ENCODE measurements at regions not wholly inside any gene's neighbourhood (a gene's known extent, or its start where the extent isn't known, plus 50 kb on each side); places are given as distances from the start of the nearest gene placed in this dataset.

DNA sequence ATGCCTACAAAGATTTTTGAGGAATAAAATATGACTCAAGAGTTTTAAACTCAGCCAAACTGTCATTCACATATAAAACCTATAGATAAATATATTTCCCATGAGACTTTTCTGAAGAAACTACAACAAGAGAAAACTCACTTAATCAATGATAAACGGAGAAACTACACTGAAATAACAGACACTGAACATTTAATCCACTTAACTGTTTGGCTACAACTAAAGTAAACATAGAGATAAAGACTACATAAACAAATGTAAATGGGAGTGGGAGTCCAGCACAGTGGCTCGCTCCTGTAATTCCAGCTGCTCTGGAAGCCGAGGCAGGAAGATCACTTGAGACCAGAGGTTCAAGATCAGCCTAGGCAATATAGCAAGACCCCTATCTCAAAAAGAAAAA lies 79.2 kb downstream of the MEX3B start:
- Mint-ChIP-seq H3K36me3 (ENCODE audit: low read depth) (peaks cover 28% of the 10 kb centered on the region), H3K9me3 (peaks cover 15% of the 10 kb centered on the region), H3K27me3 (ENCODE audit: insufficient read depth, low read depth, poor library complexity) (no peaks in the 10 kb centered on the region), H3K27ac (no peak overlapping the region), H3K4me3 (no peak overlapping the region), H3K4me1 (no peaks in the 10 kb centered on the region)
- H2AFZ ChIP-seq, result no peak overlapping the region
- H3K36me3 ChIP-seq (ENCODE audit: insufficient read depth), result no peaks in the 10 kb centered on the region
- H3K27me3 ChIP-seq (ENCODE audit: insufficient read depth), result no peaks in the 10 kb centered on the region
- H3K4me3 ChIP-seq, result no peak overlapping the region
- no peaks in the 10 kb centered on the region for H3F3A ChIP-seq (replicated peaks; ENCODE audit: low read depth)
- ATAC-seq, result no peak
- no peak overlapping the region for H3K4me2 ChIP-seq
- H3K79me2 ChIP-seq (replicated peaks; ENCODE audit: insufficient read depth), result no peaks in the 10 kb centered on the region
- H4K20me1 ChIP-seq (replicated peaks; ENCODE audit: insufficient read depth), result no peaks in the 10 kb centered on the region
- TF ChIP-seq, protein P1, sequence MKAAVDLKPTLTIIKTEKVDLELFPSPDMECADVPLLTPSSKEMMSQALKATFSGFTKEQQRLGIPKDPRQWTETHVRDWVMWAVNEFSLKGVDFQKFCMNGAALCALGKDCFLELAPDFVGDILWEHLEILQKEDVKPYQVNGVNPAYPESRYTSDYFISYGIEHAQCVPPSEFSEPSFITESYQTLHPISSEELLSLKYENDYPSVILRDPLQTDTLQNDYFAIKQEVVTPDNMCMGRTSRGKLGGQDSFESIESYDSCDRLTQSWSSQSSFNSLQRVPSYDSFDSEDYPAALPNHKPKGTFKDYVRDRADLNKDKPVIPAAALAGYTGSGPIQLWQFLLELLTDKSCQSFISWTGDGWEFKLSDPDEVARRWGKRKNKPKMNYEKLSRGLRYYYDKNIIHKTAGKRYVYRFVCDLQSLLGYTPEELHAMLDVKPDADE (IDR thresholded peaks at IDR 0.05), result no peak
- TF ChIP-seq EZH2 (IDR thresholded peaks at IDR 0.05; ENCODE audit: low read depth, unreplicated experiment) (no peak), STAT1 (IDR thresholded peaks at IDR 0.05; ENCODE audit: unreplicated experiment) (no peak), ZNF331 (CRISPR knock-in tag; IDR thresholded peaks at IDR 0.05; ENCODE audit: low read depth) (no peak), ZNF114 (CRISPR knock-in tag; IDR thresholded peaks at IDR 0.05) (no peak), CREB1 (CRISPR knock-in tag; IDR thresholded peaks at IDR 0.05; ENCODE audit: low read depth) (no peak), JUNB (IDR thresholded peaks at IDR 0.05; ENCODE audit: unreplicated experiment) (no peak), NANOG (IDR thresholded peaks at IDR 0.05; ENCODE audit: borderline replicate concordance) (no peak)
- TF ChIP-seq, protein P2, sequence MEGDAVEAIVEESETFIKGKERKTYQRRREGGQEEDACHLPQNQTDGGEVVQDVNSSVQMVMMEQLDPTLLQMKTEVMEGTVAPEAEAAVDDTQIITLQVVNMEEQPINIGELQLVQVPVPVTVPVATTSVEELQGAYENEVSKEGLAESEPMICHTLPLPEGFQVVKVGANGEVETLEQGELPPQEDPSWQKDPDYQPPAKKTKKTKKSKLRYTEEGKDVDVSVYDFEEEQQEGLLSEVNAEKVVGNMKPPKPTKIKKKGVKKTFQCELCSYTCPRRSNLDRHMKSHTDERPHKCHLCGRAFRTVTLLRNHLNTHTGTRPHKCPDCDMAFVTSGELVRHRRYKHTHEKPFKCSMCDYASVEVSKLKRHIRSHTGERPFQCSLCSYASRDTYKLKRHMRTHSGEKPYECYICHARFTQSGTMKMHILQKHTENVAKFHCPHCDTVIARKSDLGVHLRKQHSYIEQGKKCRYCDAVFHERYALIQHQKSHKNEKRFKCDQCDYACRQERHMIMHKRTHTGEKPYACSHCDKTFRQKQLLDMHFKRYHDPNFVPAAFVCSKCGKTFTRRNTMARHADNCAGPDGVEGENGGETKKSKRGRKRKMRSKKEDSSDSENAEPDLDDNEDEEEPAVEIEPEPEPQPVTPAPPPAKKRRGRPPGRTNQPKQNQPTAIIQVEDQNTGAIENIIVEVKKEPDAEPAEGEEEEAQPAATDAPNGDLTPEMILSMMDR (conservative IDR thresholded peaks at IDR 0.05; ENCODE audit: low read depth in 2 of 2), result no peak
- TF ChIP-seq, protein P3, sequence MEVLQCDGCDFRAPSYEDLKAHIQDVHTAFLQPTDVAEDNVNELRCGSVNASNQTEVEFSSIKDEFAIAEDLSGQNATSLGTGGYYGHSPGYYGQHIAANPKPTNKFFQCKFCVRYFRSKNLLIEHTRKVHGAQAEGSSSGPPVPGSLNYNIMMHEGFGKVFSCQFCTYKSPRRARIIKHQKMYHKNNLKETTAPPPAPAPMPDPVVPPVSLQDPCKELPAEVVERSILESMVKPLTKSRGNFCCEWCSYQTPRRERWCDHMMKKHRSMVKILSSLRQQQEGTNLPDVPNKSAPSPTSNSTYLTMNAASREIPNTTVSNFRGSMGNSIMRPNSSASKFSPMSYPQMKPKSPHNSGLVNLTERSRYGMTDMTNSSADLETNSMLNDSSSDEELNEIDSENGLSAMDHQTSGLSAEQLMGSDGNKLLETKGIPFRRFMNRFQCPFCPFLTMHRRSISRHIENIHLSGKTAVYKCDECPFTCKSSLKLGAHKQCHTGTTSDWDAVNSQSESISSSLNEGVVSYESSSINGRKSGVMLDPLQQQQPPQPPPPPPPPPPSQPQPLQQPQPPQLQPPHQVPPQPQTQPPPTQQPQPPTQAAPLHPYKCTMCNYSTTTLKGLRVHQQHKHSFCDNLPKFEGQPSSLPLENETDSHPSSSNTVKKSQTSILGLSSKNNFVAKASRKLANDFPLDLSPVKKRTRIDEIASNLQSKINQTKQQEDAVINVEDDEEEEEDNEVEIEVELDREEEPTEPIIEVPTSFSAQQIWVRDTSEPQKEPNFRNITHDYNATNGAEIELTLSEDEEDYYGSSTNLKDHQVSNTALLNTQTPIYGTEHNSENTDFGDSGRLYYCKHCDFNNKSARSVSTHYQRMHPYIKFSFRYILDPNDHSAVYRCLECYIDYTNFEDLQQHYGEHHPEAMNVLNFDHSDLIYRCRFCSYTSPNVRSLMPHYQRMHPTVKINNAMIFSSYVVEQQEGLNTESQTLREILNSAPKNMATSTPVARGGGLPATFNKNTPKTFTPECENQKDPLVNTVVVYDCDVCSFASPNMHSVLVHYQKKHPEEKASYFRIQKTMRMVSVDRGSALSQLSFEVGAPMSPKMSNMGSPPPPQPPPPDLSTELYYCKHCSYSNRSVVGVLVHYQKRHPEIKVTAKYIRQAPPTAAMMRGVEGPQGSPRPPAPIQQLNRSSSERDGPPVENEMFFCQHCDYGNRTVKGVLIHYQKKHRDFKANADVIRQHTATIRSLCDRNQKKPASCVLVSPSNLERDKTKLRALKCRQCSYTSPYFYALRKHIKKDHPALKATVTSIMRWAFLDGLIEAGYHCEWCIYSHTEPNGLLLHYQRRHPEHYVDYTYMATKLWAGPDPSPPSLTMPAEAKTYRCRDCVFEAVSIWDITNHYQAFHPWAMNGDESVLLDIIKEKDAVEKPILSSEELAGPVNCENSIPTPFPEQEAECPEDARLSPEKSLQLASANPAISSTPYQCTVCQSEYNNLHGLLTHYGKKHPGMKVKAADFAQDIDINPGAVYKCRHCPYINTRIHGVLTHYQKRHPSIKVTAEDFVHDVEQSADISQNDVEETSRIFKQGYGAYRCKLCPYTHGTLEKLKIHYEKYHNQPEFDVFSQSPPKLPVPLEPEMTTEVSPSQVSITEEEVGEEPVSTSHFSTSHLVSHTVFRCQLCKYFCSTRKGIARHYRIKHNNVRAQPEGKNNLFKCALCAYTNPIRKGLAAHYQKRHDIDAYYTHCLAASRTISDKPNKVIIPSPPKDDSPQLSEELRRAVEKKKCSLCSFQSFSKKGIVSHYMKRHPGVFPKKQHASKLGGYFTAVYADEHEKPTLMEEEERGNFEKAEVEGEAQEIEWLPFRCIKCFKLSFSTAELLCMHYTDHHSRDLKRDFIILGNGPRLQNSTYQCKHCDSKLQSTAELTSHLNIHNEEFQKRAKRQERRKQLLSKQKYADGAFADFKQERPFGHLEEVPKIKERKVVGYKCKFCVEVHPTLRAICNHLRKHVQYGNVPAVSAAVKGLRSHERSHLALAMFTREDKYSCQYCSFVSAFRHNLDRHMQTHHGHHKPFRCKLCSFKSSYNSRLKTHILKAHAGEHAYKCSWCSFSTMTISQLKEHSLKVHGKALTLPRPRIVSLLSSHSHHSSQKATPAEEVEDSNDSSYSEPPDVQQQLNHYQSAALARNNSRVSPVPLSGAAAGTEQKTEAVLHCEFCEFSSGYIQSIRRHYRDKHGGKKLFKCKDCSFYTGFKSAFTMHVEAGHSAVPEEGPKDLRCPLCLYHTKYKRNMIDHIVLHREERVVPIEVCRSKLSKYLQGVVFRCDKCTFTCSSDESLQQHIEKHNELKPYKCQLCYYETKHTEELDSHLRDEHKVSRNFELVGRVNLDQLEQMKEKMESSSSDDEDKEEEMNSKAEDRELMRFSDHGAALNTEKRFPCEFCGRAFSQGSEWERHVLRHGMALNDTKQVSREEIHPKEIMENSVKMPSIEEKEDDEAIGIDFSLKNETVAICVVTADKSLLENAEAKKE (CRISPR knock-in tag; IDR thresholded peaks at IDR 0.05), result no peak
- TF ChIP-seq, protein P4, sequence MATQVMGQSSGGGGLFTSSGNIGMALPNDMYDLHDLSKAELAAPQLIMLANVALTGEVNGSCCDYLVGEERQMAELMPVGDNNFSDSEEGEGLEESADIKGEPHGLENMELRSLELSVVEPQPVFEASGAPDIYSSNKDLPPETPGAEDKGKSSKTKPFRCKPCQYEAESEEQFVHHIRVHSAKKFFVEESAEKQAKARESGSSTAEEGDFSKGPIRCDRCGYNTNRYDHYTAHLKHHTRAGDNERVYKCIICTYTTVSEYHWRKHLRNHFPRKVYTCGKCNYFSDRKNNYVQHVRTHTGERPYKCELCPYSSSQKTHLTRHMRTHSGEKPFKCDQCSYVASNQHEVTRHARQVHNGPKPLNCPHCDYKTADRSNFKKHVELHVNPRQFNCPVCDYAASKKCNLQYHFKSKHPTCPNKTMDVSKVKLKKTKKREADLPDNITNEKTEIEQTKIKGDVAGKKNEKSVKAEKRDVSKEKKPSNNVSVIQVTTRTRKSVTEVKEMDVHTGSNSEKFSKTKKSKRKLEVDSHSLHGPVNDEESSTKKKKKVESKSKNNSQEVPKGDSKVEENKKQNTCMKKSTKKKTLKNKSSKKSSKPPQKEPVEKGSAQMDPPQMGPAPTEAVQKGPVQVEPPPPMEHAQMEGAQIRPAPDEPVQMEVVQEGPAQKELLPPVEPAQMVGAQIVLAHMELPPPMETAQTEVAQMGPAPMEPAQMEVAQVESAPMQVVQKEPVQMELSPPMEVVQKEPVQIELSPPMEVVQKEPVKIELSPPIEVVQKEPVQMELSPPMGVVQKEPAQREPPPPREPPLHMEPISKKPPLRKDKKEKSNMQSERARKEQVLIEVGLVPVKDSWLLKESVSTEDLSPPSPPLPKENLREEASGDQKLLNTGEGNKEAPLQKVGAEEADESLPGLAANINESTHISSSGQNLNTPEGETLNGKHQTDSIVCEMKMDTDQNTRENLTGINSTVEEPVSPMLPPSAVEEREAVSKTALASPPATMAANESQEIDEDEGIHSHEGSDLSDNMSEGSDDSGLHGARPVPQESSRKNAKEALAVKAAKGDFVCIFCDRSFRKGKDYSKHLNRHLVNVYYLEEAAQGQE (IDR thresholded peaks at IDR 0.05; ENCODE audit: unreplicated experiment), result no peak
- H3K4me1 ChIP-seq (ENCODE audit: insufficient read depth), result no peaks in the 10 kb centered on the region
- H3K27ac ChIP-seq (ENCODE audit: low read depth), result no peak overlapping the region
- H3K9me2 ChIP-seq (ENCODE audit: insufficient read depth), result no peaks in the 10 kb centered on the region
- no peak for DNase-seq (ENCODE audit: low spot score)

Measured in GM23338 (cell line).